ENCODE measurements at regions not wholly inside any gene's neighbourhood (a gene's known extent, or its start where the extent isn't known, plus 50 kb on each side); places are given as distances from the start of the nearest gene placed in this dataset.

DNA sequence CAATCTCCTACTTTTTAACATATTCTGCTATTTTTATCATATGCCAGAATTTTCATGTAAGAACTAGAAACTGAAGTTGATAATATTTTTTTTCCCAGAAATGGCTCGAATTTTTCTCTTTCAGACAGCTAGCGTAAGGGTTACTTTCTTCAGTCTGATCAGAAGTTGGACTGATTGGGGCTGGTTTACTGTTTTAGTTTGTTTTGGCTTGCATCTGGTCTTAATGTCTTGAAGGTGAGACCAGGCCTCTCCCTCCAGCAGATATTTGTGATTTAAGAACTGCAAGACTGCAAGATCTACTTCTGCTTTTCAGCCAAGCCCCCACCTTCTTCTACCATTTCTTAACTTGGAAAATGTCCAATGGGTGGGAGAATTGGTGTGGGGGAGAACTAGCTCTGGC lies 266.4 kb downstream of the HAPSTR1 start:
- H3K4me3 ChIP-seq: no peak overlapping the region
- intact Hi-C loops (cut with DNase I): no loop called here
- no peak for DNase-seq
- no peak overlapping the region for H3K27ac ChIP-seq
- TF ChIP-seq, protein P1, sequence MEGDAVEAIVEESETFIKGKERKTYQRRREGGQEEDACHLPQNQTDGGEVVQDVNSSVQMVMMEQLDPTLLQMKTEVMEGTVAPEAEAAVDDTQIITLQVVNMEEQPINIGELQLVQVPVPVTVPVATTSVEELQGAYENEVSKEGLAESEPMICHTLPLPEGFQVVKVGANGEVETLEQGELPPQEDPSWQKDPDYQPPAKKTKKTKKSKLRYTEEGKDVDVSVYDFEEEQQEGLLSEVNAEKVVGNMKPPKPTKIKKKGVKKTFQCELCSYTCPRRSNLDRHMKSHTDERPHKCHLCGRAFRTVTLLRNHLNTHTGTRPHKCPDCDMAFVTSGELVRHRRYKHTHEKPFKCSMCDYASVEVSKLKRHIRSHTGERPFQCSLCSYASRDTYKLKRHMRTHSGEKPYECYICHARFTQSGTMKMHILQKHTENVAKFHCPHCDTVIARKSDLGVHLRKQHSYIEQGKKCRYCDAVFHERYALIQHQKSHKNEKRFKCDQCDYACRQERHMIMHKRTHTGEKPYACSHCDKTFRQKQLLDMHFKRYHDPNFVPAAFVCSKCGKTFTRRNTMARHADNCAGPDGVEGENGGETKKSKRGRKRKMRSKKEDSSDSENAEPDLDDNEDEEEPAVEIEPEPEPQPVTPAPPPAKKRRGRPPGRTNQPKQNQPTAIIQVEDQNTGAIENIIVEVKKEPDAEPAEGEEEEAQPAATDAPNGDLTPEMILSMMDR (IDR thresholded peaks at IDR 0.05): no peak
- H3K9me3 ChIP-seq: peaks cover 6% of the 10 kb centered on the region
- H3K27me3 ChIP-seq: no peaks in the 10 kb centered on the region
- no peaks in the 10 kb centered on the region for H3K36me3 ChIP-seq
- no peak for ATAC-seq
- no peaks in the 10 kb centered on the region for H3K4me1 ChIP-seq

DNA sequence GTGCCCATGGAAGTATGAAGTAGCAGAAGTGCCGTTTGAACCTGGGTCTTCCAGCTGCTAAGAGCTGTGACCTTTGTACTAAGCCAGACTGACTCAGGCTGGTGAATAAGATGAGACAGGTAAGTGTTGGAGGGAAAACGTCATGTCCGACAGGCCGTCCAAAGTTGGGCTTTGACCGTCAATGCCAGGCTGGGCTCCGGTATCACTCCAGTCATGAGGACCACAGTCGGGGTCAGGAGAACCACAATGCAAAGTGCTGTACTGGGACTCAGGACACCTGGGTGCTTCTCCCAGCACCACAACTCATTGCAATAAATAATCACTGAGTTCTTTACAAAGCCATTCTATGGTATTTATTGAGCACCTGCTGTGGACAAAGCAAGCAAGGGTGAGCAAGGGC lies 268.6 kb downstream of the HAPSTR1 start:
- Histone ChIP-seq H3K27me3 (no peaks in the 10 kb centered on the region), H3K36me3 (no peaks in the 10 kb centered on the region), H3K4me3 (no peak overlapping the region), H3K4me1 (no peaks in the 10 kb centered on the region), H3K9me3 (peaks cover 6% of the 10 kb centered on the region), H3K27ac (no peak overlapping the region)
- intact Hi-C loops (cut with DNase I): no loop called here
- DNase-seq (no peak), ATAC-seq (no peak)
- TF ChIP-seq, protein P1 (IDR thresholded peaks at IDR 0.05): no peak

DNA sequence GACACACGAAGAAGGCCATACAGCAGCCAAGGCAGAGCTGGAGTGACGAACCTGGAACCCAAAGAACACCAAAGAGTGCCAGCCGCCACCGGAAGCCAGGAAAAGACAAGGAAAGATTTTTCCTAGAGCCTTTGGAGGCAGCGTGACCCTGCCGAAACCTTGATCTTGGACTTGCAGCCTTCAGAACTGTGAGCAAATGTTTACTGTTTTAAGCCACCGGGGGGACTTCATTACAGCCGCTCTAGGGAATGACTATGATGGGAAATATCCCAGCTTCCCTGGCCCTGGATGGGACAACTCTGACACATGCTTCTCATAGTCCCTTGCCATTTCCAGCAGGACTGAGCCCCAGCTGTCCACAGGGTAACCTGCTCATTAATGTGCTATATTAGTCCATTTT lies 270.6 kb downstream of the HAPSTR1 start:
- peaks cover 5% of the 10 kb centered on the region for H3K4me1 ChIP-seq
- ATAC-seq (no peak), DNase-seq (no peak)
- H3K27me3 ChIP-seq: no peaks in the 10 kb centered on the region
- TF ChIP-seq, protein P1 (IDR thresholded peaks at IDR 0.05): no peak
- H3K4me3 ChIP-seq: no peak overlapping the region
- no peaks in the 10 kb centered on the region for H3K36me3 ChIP-seq
- no peak overlapping the region for H3K27ac ChIP-seq
- H3K9me3 ChIP-seq: no peaks in the 10 kb centered on the region
- intact Hi-C loops (cut with DNase I): no loop called here

DNA sequence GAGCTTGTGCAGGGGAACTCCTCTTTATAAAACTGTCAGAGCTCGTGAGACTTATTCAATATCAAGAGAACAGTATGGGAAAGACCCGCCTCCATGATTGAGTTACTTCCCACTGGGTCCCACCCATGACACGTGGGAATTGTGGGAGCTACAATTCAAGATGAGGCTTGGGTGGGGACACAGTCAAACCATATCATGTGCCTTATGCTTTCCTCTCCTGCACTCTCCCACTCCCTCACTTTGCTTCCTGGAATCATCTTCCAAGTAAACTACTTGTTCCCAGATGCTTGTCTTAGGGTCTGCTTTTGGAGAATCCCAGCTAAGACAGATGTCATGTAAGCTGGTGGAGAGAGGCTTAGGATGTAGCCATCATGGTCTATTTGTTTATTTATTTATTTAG lies 271.2 kb downstream of the HAPSTR1 start:
- Histone ChIP-seq H3K27ac (no peak overlapping the region), H3K27me3 (no peaks in the 10 kb centered on the region), H3K36me3 (no peaks in the 10 kb centered on the region), H3K4me3 (no peak overlapping the region), H3K9me3 (no peaks in the 10 kb centered on the region), H3K4me1 (peaks cover 5% of the 10 kb centered on the region)
- intact Hi-C loops (cut with DNase I): no loop called here
- no peak for DNase-seq
- no peak for ATAC-seq
- TF ChIP-seq, protein P1 (IDR thresholded peaks at IDR 0.05): no peak

DNA sequence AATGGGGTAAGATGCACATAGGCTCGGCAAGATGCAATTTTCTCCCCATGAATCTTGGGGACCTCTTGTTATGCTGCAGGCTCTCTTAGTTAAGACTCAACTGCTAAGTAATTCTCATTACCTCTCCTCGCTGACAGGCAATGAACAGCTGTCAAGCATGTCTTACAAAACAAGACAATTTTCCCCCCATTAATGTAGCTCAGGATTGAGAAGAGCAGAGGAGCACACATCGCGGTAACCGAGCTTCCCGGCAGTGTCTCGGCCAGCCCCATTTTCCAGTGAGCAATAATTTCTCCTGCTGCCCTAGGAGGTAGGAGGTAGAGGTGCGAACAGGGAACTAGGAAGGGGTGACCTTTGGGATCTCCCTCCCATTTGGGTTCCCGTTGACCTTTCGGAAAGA lies 272.1 kb downstream of the HAPSTR1 start:
- Histone ChIP-seq H3K27ac (no peak overlapping the region), H3K4me3 (no peak overlapping the region), H3K36me3 (no peaks in the 10 kb centered on the region), H3K27me3 (no peaks in the 10 kb centered on the region), H3K4me1 (peaks cover 5% of the 10 kb centered on the region), H3K9me3 (no peaks in the 10 kb centered on the region)
- TF ChIP-seq, protein P1 (IDR thresholded peaks at IDR 0.05): no peak
- DNase-seq: no peak
- no peak for ATAC-seq
- intact Hi-C loops (cut with DNase I): no loop called here

DNA sequence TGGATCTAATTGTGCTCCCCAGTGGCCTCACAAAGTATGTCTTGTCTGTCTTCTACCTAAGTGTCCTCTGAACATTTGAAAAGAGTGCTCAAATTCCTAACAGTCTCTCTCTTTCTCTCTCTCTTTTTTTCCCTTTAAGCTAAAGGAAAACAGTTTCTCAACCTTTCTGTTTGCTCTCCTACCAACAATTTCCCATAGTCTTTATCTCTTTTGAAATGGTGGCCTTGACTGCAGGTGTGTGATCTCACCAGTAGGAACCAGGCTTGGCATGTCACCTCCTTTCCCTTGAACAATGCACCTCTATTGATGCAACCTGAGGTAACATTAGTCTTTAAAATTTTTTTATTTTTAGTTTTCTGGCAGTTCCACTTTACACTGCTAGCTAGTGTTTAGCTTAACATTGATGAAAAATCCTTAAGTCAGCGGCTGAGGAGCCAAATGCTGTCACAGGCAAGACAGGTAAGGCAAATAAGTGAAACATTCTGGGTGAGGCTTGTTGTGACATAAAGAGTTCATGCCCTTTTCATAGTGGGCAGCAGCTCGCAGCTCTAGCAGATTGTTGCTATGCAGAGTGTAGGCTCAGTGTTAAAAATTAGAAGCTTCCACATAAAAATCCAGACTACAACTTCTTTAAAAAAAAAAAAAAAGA lies 273.4 kb downstream of the HAPSTR1 start:
- Histone ChIP-seq H3K4me3 (no peak overlapping the region), H3K4me1 (peaks cover 5% of the 10 kb centered on the region), H3K36me3 (no peaks in the 10 kb centered on the region), H3K27me3 (no peaks in the 10 kb centered on the region), H3K9me3 (no peaks in the 10 kb centered on the region), H3K27ac (no peak overlapping the region)
- no peak for ATAC-seq
- no peak for DNase-seq
- TF ChIP-seq, protein P1 (IDR thresholded peaks at IDR 0.05): no peak
- intact Hi-C loops (cut with DNase I): no loop called here
